ENCODE measurements at regions not wholly inside any gene's neighbourhood (a gene's known extent, or its start where the extent isn't known, plus 50 kb on each side); places are given as distances from the start of the nearest gene placed in this dataset.

DNA sequence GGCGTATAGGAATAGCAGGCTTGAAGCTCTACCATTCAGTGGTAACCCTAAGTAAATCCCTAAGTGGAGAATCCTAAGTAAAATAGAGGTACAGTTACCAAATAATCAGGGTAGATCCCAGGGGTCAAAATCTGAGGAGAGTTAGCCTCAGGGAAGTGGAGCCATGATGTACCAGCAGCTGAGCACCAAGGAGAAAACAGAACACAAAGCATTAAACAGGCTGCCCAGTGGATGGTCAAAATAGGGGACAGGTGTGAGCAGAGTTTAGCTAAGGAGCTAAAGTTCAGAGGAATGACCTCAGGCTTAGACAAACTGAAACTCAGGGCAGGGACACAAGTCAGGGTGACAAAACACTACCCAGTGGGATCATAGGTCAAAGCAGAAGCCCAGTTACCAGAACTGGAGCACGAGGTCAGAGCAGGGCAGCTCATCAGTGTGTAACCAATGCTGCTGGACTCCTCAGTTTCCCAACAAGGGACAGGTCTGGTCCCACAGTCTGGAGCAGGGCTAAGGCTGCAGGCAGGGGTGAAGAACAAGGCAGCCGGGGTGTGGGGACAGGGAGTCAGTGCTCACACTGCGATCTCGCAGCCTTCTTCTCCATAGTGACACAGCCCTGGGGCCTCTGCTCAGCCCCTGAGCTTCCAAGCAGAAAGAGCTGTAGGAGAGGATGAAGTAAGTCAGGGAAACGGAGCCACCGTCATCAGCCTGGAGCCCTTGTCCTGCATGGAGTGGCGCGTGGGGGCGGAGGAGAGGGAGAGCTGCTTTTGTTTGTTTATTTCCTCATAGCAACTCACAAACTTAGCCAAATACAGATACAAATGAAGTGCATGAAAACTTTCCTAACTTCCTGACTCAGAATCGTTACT is 264.0 kb downstream of the MREG start:
- no peak for DNase-seq

GRCh38 chr2:215748446-215748845 is 264.9 kb downstream of the MREG start:
- DNase-seq: peak in 17 of 58 donors; percentile 2 to 20 (median 9)

DNA sequence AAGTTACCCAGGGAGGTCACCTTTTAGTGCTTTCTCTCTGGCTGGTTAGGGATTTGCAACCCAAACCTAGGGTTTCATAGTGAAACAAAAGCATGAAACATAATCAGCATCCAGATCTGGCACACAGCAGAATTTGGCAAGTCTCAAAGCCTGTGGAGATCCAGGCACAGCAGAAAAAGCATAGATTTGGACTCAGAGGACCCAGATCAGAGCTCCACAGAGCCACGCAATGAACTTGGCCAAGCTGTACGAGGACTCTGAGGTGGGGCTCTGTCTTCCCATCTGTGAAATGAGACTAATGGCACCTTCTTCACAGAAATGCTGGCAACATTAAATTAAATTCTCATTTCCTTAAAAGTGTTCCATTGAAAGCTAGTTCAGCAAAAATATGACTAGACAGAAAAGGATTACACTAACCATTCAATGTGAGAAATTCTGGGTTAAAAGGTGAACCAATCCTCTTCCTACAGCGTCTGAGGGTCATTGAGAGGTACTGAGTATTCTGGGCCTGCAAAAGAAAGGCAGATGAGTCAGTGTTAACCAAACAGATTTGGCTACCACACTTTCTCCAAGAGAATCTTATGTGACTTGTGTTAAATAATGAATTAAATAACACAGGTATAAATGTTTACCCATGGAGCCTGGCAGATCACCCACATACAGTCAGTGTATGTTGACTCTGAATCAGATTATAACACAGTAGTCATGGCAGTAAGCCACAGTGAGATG is 266.3 kb downstream of the MREG start:
- no peak for DNase-seq

DNA sequence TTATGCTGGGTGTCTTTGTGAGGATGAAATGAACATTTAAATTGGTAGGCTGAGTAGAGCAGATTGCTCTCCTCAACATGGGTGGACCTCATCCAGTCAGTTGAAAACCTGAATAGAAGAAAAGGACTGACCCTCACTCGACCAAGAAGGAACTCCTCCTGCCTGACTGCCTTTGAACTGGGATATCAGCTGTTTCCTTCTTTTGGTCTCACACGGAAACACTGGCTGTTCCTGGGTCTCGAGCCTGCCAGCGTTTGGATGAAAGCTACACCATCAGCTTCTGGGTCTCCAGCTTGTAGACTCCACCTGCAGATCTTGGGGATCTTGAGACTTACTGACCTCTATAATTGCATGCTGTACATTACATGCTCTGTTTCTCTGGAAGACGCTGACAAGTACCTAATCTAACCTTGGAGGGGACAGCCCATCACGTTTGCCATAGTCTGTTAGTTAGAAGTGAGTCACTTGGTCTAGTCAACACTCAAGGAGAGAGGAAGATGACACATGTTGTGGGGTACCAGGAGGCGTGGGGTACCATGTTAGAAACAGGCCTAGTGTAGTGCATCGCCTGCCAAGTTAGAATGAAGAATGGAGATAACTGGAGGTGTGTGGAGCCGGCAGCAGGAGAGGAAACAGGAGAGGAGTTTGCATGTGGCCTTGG is 267.0 kb downstream of the MREG start:
- DNase-seq: no peak

GRCh38 chr2:215745331-215745730 is 268.0 kb downstream of the MREG start:
- no peak for DNase-seq

DNA sequence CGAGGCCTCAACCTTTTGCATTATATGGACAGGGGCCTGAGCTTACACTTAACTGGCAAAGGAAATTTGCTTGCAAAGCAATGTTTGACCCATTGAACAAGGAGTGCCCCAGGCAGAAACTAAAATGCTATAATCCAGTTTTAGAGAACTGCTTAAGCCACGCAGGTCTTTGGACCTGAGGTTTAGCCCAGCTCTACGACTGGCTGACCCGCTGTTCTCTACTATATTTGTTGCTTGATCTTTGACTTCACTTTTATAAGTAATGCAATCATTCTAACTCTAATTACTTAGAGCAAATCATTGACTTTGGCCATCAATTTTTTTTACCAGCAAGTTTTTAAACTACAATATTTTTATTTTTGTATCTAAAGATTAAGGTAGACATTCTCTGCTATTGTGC is 268.8 kb downstream of the MREG start:
- DNase-seq: no peak

DNA sequence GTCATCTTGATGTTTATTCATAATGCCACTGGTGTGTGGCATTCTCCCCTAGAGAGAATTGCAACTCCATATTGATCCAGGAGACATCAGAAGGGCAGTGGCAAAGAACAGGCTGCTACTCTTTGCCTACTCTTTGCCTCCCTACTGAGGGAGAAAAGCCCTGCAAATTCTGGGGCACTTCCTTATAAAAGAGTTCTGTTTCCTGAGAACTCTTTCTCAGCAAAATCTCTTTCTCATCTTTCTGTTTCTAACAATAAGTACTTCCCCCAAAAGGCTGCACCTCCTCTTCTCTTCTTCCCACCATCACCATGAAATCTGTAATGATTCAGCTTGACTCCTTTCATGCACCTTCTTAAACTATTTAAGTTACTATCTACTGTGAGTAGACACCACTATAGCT is 270.3 kb downstream of the MREG start:
- no peak for DNase-seq

- DNase-seq: no peak
Observed at GRCh38 chr2:215742021-215742420, 271.3 kb downstream of the MREG start.

DNA sequence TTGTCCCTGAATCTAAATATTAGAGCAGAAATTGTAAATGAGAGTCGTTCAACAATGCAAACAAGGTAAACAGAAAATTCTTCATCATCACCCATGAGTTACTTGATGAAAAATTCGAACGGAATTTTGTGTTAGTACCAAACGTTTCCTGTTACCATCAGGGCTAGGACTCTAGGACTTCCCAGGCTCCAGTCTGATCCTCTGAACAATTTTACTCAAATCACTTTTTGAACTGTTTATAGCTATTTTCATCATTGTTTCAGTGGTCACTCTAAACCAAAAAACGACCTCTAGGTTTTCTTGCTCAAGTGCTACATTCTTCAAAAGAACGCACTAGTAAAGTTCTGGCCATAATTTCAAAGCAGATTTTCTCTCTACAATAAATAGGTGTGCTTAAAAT is 273.3 kb downstream of the MREG start:
- no peak for DNase-seq

GRCh38 chr2:215738351-215738750 is 275.0 kb downstream of the MREG start:
- DNase-seq: no peak

DNA sequence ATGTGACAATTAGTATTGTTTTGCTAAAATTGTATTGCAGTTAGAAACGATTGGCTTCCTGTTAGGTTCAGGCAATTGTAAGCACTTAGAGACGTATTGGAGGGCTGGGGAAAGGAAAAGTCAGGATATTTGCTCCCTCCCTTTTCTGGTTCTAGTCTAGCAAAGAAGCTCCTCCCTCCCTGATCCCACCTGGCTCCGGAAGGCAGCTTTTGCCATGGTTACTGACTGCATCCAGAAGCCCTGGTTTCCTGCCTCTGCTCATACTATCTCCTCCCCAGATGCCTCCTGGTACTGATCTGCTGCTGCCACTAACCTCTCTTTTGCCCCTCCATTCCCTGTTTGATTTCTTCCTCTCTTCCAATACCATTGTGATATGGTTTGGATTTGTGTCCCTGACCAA is 275.9 kb downstream of the MREG start:
- no peak for DNase-seq

DNA sequence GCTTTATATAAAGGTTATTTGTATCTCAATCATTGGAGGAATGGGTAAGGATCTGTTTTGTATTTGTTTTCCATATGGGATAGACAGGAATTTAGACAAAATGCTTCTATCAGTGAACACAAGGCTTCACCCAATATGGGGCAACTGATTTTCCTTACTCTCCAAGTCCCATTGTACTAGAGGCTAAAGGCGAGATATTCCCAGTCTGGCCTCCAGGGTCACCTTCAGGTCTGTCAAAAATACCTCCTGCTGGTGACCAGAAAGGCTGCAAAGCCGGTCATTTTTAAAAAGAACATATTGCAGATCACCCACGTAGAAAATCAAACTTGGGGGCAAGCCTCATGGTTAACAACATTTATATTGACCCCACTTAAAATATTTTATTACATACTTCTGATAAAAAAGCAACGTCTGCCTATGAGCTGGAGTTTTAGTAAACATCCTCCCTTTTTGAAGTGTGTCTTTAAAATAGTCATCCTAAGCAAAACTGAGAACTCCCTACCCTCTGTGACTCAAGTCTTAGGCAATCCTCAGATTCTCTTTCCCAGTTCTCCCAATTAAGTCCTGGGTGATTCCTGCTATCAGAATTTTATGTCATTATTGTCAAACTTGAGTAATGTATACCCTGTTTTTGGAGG is 276.6 kb downstream of the MREG start:
- no peak for DNase-seq

- no peak for DNase-seq
Observed at GRCh38 chr2:215731108-215731658, 282.2 kb downstream of the MREG start.

DNA sequence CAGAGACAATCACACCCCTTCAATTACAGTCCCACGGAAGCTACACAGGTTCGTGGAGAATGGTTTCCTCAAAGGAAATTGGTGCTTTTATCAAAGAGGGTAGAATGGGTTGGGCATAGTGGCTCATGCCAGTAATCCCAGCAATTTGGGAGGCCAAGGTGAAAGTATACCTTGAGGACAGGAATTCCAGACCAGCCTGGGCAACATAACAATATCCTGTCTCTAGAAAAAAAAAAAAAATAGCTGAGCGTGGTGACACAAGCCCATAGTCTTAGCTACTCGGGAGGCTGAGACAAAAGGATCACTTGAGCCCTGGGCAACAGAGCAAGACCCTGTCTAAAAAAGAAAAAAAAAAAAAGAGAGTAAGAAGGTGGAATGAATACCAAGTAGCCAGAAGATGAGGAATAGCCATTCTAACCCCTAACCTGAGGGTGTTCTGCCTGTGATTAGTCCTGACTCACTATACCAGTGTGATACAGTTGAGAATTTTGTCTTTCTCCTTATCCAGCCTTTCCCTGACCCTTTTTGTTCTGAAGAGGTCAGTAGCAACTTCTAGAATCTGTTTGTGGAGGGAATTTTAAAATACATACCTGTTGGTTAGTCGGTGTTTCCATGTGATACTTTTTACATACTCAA is 283.2 kb downstream of the MREG start:
- no peak for DNase-seq

GRCh38 chr2:215728504-215729065 is 284.8 kb downstream of the MREG start:
- no peak for DNase-seq

DNA sequence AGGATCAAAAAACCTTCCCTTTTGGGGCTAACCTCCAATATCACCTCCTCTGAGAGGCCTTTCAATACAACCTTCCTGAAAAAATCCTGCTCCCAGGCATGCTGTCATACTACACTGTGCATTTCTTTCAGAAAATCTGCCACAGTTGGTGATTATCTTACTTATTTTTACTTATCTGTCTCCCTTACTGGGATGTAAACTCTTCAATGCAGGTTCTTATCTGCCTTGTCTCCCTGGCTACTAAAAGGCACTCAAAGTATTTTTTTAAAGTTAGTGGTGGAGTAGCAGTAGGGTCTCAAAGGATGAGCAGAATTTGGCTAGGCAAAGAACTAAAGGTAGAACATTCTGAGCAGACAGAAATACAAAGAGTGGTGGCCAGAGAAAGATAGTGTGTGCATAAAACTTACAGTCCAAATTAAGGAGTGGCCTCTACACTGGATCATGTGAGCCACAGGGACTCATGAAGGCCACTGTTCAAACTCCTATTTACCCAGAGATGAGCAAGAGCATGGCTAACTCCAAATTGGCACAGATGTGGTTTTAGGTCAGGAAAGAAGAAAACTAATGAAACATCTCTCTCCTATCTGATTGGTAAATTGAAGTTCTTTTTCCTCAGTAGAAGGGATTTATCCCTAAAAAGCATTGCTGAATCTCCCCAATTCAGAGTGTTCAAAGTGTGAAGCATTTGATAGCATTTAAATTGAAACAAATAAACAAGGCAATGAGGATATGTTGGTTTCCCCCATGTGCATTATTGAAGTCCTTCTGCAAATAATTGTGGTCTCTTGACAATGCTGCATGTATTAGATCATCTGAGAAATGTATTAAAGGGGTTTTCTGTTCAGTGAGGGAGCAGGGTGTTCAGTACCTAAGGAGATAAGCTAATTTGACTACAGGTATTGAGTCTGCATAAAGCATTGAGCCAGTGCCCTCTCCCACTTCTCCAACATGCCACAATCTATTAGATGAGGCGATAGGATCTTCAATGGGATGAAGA is 285.5 kb downstream of the MREG start:
- DNase-seq: no peak

GRCh38 chr2:215726070-215726469 is 287.3 kb downstream of the MREG start:
- DNase-seq: no peak

- no peak for DNase-seq
Observed at GRCh38 chr2:215724146-215724545, 288.3 kb upstream of the FN1 start.

DNA sequence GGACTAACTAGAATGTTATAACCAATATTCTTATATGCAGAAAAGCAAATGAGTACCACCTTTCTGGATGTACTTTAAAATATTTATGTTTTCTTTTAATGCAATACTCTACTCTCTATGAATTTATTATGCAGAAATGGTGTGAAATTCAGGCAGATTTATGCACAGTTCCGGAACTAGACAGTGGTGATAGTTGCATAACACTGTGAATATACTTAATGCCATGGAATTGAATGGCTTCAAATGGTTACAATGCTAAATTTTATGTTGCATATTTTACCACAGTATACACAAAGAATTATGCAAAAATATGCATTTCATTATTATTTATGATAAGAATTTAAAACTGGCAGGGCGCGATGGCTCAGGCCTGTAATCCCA is 287.8 kb upstream of the FN1 start:
- DNase-seq: no peak
